Urinary bladder (tissue), 3 donors: ENCODE measurements at regions not wholly inside any gene's neighbourhood (a gene's known extent, or its start where the extent isn't known, plus 50 kb on each side); places are given as distances from the start of the nearest gene placed in this dataset.

Experiments
- DNase-seq: peaks from one replicate; pipeline ENCODE4 v3.0.0-alpha.2; 2015; ENCODE audit errors: extremely low spot score
- H3K27ac ChIP-seq: one replicate; pipeline ENCODE4 v1.5.1; 2013; ENCODE audit warnings: low read depth, mild to moderate bottlenecking, moderate library complexity
- H3K36me3 ChIP-seq: one replicate; pipeline ENCODE4 v1.6.1; 2013; ENCODE audit warnings: mild to moderate bottlenecking, moderate library complexity; ENCODE audit not compliant: insufficient read depth
- H3K4me1 ChIP-seq: one replicate; pipeline ENCODE4 v1.6.1; 2013; ENCODE audit warnings: mild to moderate bottlenecking, moderate library complexity; ENCODE audit not compliant: insufficient read depth
- H3K4me3 ChIP-seq: one replicate; pipeline ENCODE4 v1.5.1; 2013; ENCODE audit warnings: low read depth, low read length
- WGBS: extraction: QIAGEN DNeasy Blood & Tissue Kit; methylation state at CpG from one replicate; pipeline ENCODE4 v1.1.7; 2013; 5-methylcytosine and 5-hydroxymethylcytosine counted together
- donor health status: healthy with polysubstance abuse.
- donor health status: healthy.

GRCh38 chr1:55912438-55912837 is 666.9 kb downstream of the PLPP3 start:
- no peaks in the 10 kb centered on the region for H3K4me1 ChIP-seq
- WGBS, result 97% methylated on average over 6 of the region's 6 CpGs
- no peak for DNase-seq
- H3K27ac ChIP-seq, result no peak overlapping the region
- H3K36me3 ChIP-seq, result no peaks in the 10 kb centered on the region
- no peak overlapping the region for H3K4me3 ChIP-seq

- DNase-seq, result no peak
- no peaks in the 10 kb centered on the region for H3K36me3 ChIP-seq
- H3K27ac ChIP-seq, result no peak overlapping the region
- no peak overlapping the region for H3K4me3 ChIP-seq
- WGBS, result 96% methylated on average over 3 of the region's 3 CpGs
- H3K4me1 ChIP-seq, result no peaks in the 10 kb centered on the region
Measured at GRCh38 chr1:55904541-55904940, 674.8 kb downstream of the PLPP3 start.

- WGBS, result 44% methylated on average over 1 of the region's 1 CpG
- Histone ChIP-seq H3K27ac (no peak overlapping the region), H3K36me3 (no peaks in the 10 kb centered on the region), H3K4me1 (no peaks in the 10 kb centered on the region), H3K4me3 (no peak overlapping the region)
- DNase-seq, result no peak
Measured at GRCh38 chr1:55898181-55898580, 681.2 kb downstream of the PLPP3 start.

GRCh38 chr1:55896210-55896609 is 681.0 kb upstream of the USP24 start:
- H3K36me3 ChIP-seq, result no peaks in the 10 kb centered on the region
- WGBS, result 96% methylated on average over 5 of the region's 5 CpGs
- no peak overlapping the region for H3K4me3 ChIP-seq
- no peak for DNase-seq
- H3K4me1 ChIP-seq, result no peaks in the 10 kb centered on the region
- no peak overlapping the region for H3K27ac ChIP-seq

GRCh38 chr1:55894521-55894920 is 679.4 kb upstream of the USP24 start:
- no peaks in the 10 kb centered on the region for H3K4me1 ChIP-seq
- H3K36me3 ChIP-seq, result no peaks in the 10 kb centered on the region
- H3K27ac ChIP-seq, result no peak overlapping the region
- 82% methylated on average over 2 of the region's 2 CpGs for WGBS
- no peak for DNase-seq
- H3K4me3 ChIP-seq, result no peak overlapping the region

GRCh38 chr1:55893155-55893554 is 678.0 kb upstream of the USP24 start:
- Histone ChIP-seq H3K4me1 (no peaks in the 10 kb centered on the region), H3K27ac (no peak overlapping the region), H3K4me3 (no peak overlapping the region), H3K36me3 (no peaks in the 10 kb centered on the region)
- DNase-seq, result no peak
- WGBS, result 39% methylated on average over 2 of the region's 2 CpGs

GRCh38 chr1:55888685-55889317 is 673.6 kb upstream of the USP24 start:
- DNase-seq, result no peak
- Histone ChIP-seq H3K27ac (no peak overlapping the region), H3K36me3 (no peaks in the 10 kb centered on the region), H3K4me1 (no peaks in the 10 kb centered on the region), H3K4me3 (no peak overlapping the region)
- WGBS, result 98% methylated on average over 3 of the region's 3 CpGs

- peak; percentile 45 for DNase-seq
- Histone ChIP-seq H3K4me3 (no peak overlapping the region), H3K36me3 (no peaks in the 10 kb centered on the region), H3K4me1 (no peaks in the 10 kb centered on the region), H3K27ac (no peak overlapping the region)
- 61% methylated on average over 4 of the region's 4 CpGs for WGBS
Measured at GRCh38 chr1:55886856-55887712, 671.9 kb upstream of the USP24 start.

GRCh38 chr1:55885619-55886018 is 670.5 kb upstream of the USP24 start:
- DNase-seq, result no peak
- Histone ChIP-seq H3K4me1 (no peaks in the 10 kb centered on the region), H3K36me3 (no peaks in the 10 kb centered on the region), H3K27ac (no peak overlapping the region), H3K4me3 (no peak overlapping the region)
- 92% methylated on average over 2 of the region's 2 CpGs for WGBS

GRCh38 chr1:55882931-55883330 is 667.8 kb upstream of the USP24 start:
- H3K4me1 ChIP-seq, result no peaks in the 10 kb centered on the region
- H3K27ac ChIP-seq, result no peak overlapping the region
- WGBS, result 79% methylated on average over 6 of the region's 6 CpGs
- no peak for DNase-seq
- H3K36me3 ChIP-seq, result no peaks in the 10 kb centered on the region
- no peak overlapping the region for H3K4me3 ChIP-seq

GRCh38 chr1:55879346-55879745 is 664.2 kb upstream of the USP24 start:
- no peaks in the 10 kb centered on the region for H3K4me1 ChIP-seq
- 96% methylated on average over 11 of the region's 11 CpGs for WGBS
- H3K4me3 ChIP-seq, result no peak overlapping the region
- no peaks in the 10 kb centered on the region for H3K36me3 ChIP-seq
- no peak overlapping the region for H3K27ac ChIP-seq
- no peak for DNase-seq

- no peak for DNase-seq
- Histone ChIP-seq H3K4me3 (no peak overlapping the region), H3K27ac (no peak overlapping the region), H3K4me1 (no peaks in the 10 kb centered on the region), H3K36me3 (no peaks in the 10 kb centered on the region)
- WGBS, result 58% methylated on average over 6 of the region's 6 CpGs
Measured at GRCh38 chr1:55877437-55878232, 662.5 kb upstream of the USP24 start.

- H3K27ac ChIP-seq, result no peak overlapping the region
- H3K4me3 ChIP-seq, result no peak overlapping the region
- no peaks in the 10 kb centered on the region for H3K36me3 ChIP-seq
- H3K4me1 ChIP-seq, result no peaks in the 10 kb centered on the region
- no peak for DNase-seq
- 77% methylated on average over 1 of the region's 1 CpG for WGBS
Measured at GRCh38 chr1:55876276-55877060, 661.3 kb upstream of the USP24 start.
